GM23248 (cell line): ENCODE measurements at regions not wholly inside any gene's neighbourhood (a gene's known extent, or its start where the extent isn't known, plus 50 kb on each side); places are given as distances from the start of the nearest gene placed in this dataset.

Experiments used
- EZH2 ChIP-seq: fragments of 200-600 bp; sonication (generic); IDR thresholded peaks from 2 replicates; pipeline ENCODE4 v1.6.1; 2018; ENCODE audit warnings: antibody characterized with exemption, mild to moderate bottlenecking; ENCODE audit not compliant: insufficient read depth, poor library complexity, severe bottlenecking
- EZH2phosphoT487 ChIP-seq: fragments of 200-600 bp; sonication (generic); IDR thresholded peaks from 2 replicates; pipeline ENCODE4 v1.6.1; 2018; ENCODE audit warnings: antibody characterized with exemption, moderate library complexity, mild to moderate bottlenecking, low read depth; ENCODE audit not compliant: insufficient read depth

DNA sequence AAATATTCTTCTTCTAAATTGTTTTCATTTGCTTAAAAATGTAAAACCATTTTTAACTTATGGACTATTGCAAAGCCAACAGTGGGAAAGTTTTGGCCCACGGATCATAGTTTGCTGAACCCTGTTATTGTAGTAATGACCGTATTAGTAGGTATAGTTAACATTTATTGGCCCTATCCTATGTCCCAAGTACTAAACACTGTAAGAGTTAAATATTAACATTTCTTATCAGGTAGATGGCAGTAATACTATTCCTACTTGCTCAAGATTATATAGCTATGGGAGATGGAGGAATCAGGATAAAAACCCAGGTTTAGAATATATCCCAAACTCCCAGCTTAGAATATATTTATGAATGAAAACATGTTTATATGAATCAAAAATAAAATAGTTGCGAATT, 993.2 kb downstream of the SORCS3 start:
- no peak for TF ChIP-seq EZH2phosphoT487
- TF ChIP-seq EZH2, result no peak
